ENCODE measurements at regions not wholly inside any gene's neighbourhood (a gene's known extent, or its start where the extent isn't known, plus 50 kb on each side); places are given as distances from the start of the nearest gene placed in this dataset.
A peak's percentile ranks its signal among the peaks of the same experiment; 100 is the strongest.

GRCh38 chr20:12924126-12924525, 84.6 kb upstream of the SPTLC3 start:
- Mint-ChIP-seq H3K4me1 (peaks cover 30% of the 10 kb centered on the region), H3K4me3 (no peak overlapping the region), H3K9me3 (peaks cover 31% of the 10 kb centered on the region), H3K36me3 (peaks cover 25% of the 10 kb centered on the region), H3K27me3 (ENCODE audit: low read depth) (peaks cover 6% of the 10 kb centered on the region), H3K27ac (no peak overlapping the region)
- ChIA-PET POLR2A (no interaction called here), CTCF (interaction anchor here (0.8 to 2.7 kb wide), 7 partner anchors 37 to 864 kb away, joined by 3 to 22 read pairs (median 4); no protein-coding TSS in a partner anchor)
- ATAC-seq (no peak), DNase-seq (ENCODE audit: low spot score) (no peak)
- no peak for TF ChIP-seq KAT7 (CRISPR knock-in tag; IDR thresholded peaks at IDR 0.05; ENCODE audit: borderline replicate concordance)
- TF ChIP-seq ZNF425 (CRISPR knock-in tag; conservative IDR thresholded peaks at IDR 0.05), result no peak
- no peak for TF ChIP-seq ZNF512 (CRISPR knock-in tag; IDR thresholded peaks at IDR 0.05; ENCODE audit: borderline replicate concordance)

DNA sequence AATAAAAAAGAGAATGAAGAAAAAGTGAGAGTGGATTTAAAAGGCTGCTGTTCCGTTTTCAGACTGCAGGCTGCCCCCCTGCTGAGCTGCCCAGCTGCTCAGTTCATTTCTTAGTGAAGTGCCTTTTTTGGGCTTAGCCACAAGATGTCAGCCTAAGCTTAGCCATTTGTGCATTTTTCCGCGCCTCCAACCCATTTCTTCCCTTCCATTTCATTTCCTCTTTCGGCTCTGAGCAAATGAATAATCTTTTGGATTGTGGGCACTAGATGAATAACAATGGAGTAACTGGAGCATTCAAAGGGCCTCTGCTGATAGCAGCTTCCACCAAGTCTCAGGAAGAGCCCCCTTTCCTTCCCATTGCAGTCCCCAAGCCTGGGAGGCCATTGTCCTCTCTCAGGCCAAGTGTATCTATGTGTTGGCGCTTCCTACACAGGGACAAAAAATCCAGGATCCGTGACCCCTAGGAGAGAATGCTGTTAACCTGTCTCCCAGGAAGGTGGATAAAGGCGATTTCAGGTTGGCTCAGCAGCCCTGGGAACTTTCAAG, 83.5 kb upstream of the SPTLC3 start:
- TF ChIP-seq NR3C1 (CRISPR knock-in tag; conservative IDR thresholded peaks at IDR 0.05; ENCODE audit: low read depth) (no peak), GABPB1 (CRISPR knock-in tag; IDR thresholded peaks at IDR 0.05) (peak; percentile 40; the same call in 1 of the 2 replicates), CTCF (IDR thresholded peaks at IDR 0.05) (peak; percentile 33; the same call in 1 of the 2 replicates)
- ChIA-PET CTCF (interaction anchor here (0.6 to 2.7 kb wide), 20 partner anchors 8 to 621 kb away, joined by 3 to 22 read pairs (median 4); partner anchors contain the start of gene SPTLC3), POLR2A (no interaction called here)
- DNase-seq (ENCODE audit: low spot score) (peak; percentile 68), ATAC-seq (peak; percentile 72)
- H3K4me3 Mint-ChIP-seq, result no peak overlapping the region
- peaks cover 30% of the 10 kb centered on the region for H3K4me1 Mint-ChIP-seq
- H3K36me3 Mint-ChIP-seq, result peaks cover 25% of the 10 kb centered on the region
- H3K9me3 Mint-ChIP-seq, result peaks cover 31% of the 10 kb centered on the region
- H3K27ac Mint-ChIP-seq, result no peak overlapping the region; the same call in 1 of the 2 replicates
- H3K27me3 Mint-ChIP-seq (ENCODE audit: low read depth), result peaks cover 6% of the 10 kb centered on the region

DNA sequence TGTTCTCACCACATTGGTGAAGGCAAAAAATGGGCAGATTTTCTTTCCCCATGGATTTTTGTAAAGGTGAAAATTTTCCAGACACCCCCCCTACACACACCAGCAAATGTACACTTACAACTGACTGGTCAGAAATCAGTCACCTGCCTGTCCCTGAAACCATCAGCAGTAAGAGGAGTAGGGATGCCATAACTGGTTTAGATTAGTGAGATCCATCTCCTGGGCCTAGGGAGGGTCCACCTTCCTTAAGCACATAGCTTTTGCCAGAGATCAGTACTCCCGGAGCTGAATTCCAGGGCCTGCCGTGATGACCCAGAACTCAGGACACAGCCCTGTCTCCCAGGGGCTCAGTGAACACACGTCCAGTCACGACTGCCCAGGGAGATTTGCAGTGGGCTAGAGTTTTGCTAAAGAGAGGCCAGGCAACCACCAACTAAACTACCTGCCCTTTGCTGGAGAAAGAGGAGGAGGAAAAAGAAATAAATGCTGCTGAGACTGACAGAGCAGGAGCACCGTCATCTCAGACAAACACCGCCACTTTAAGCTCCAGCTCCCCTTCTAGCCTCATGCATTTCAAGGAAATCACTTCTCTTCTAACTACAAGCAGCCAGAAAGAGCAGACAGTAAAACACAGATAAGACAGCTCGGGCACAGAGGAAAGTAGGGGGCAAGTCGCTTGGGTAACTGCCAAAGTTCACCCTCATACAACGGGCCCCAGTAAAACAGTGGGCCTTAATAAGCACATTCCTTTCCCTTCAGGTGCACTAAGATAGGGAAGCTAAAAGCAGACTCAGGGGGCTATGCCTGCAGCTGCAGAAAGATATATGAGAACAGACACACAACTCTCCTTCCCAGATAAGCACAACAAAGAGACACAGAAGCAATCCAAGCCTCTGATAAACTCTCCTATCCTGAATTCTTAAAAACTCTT, 82.6 kb upstream of the SPTLC3 start:
- Mint-ChIP-seq H3K4me1 (peaks cover 30% of the 10 kb centered on the region), H3K9me3 (peaks cover 24% of the 10 kb centered on the region), H3K27ac (no peak overlapping the region; the same call in 1 of the 2 replicates), H3K27me3 (ENCODE audit: low read depth) (peaks cover 6% of the 10 kb centered on the region), H3K4me3 (no peak overlapping the region), H3K36me3 (peaks cover 20% of the 10 kb centered on the region)
- ATAC-seq, result no peak; the same call in 1 of the 2 replicates
- ChIA-PET POLR2A (no interaction called here), CTCF (interaction anchor here (0.8 to 2.7 kb wide), 13 partner anchors 8 to 862 kb away, joined by 3 to 22 read pairs (median 4); no protein-coding TSS in a partner anchor)
- TF ChIP-seq, protein P1, sequence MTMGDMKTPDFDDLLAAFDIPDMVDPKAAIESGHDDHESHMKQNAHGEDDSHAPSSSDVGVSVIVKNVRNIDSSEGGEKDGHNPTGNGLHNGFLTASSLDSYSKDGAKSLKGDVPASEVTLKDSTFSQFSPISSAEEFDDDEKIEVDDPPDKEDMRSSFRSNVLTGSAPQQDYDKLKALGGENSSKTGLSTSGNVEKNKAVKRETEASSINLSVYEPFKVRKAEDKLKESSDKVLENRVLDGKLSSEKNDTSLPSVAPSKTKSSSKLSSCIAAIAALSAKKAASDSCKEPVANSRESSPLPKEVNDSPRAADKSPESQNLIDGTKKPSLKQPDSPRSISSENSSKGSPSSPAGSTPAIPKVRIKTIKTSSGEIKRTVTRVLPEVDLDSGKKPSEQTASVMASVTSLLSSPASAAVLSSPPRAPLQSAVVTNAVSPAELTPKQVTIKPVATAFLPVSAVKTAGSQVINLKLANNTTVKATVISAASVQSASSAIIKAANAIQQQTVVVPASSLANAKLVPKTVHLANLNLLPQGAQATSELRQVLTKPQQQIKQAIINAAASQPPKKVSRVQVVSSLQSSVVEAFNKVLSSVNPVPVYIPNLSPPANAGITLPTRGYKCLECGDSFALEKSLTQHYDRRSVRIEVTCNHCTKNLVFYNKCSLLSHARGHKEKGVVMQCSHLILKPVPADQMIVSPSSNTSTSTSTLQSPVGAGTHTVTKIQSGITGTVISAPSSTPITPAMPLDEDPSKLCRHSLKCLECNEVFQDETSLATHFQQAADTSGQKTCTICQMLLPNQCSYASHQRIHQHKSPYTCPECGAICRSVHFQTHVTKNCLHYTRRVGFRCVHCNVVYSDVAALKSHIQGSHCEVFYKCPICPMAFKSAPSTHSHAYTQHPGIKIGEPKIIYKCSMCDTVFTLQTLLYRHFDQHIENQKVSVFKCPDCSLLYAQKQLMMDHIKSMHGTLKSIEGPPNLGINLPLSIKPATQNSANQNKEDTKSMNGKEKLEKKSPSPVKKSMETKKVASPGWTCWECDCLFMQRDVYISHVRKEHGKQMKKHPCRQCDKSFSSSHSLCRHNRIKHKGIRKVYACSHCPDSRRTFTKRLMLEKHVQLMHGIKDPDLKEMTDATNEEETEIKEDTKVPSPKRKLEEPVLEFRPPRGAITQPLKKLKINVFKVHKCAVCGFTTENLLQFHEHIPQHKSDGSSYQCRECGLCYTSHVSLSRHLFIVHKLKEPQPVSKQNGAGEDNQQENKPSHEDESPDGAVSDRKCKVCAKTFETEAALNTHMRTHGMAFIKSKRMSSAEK (CRISPR knock-in tag; IDR thresholded peaks at IDR 0.05; ENCODE audit: borderline replicate concordance), result no peak
- TF ChIP-seq, protein P2, sequence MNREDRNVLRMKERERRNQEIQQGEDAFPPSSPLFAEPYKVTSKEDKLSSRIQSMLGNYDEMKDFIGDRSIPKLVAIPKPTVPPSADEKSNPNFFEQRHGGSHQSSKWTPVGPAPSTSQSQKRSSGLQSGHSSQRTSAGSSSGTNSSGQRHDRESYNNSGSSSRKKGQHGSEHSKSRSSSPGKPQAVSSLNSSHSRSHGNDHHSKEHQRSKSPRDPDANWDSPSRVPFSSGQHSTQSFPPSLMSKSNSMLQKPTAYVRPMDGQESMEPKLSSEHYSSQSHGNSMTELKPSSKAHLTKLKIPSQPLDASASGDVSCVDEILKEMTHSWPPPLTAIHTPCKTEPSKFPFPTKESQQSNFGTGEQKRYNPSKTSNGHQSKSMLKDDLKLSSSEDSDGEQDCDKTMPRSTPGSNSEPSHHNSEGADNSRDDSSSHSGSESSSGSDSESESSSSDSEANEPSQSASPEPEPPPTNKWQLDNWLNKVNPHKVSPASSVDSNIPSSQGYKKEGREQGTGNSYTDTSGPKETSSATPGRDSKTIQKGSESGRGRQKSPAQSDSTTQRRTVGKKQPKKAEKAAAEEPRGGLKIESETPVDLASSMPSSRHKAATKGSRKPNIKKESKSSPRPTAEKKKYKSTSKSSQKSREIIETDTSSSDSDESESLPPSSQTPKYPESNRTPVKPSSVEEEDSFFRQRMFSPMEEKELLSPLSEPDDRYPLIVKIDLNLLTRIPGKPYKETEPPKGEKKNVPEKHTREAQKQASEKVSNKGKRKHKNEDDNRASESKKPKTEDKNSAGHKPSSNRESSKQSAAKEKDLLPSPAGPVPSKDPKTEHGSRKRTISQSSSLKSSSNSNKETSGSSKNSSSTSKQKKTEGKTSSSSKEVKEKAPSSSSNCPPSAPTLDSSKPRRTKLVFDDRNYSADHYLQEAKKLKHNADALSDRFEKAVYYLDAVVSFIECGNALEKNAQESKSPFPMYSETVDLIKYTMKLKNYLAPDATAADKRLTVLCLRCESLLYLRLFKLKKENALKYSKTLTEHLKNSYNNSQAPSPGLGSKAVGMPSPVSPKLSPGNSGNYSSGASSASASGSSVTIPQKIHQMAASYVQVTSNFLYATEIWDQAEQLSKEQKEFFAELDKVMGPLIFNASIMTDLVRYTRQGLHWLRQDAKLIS (CRISPR knock-in tag; IDR thresholded peaks at IDR 0.05; ENCODE audit: borderline replicate concordance), result no peak
- no peak for DNase-seq (ENCODE audit: low spot score)

All from WTC11 (cell line).